Smooth muscle cell (in vitro differentiated cells): ENCODE measurements at regions not wholly inside any gene's neighbourhood (a gene's known extent, or its start where the extent isn't known, plus 50 kb on each side); places are given as distances from the start of the nearest gene placed in this dataset.

Experiments used
- DNase-seq: peaks from one replicate; lab custom pipeline; 2025; ENCODE audit not compliant: unreplicated experiment; lab: John Stamatoyannopoulos, UW
- H2AFZ ChIP-seq: fragments of 200-600 bp; sonication (generic); 2 replicates; pipeline ENCODE4 v1.6.0; 2016; ENCODE audit warnings: antibody characterized with exemption, low read depth, mild to moderate bottlenecking
- H3F3A ChIP-seq: fragments of 200-600 bp; sonication (generic); 2 replicates; pipeline ENCODE4 v1.6.0; 2017; ENCODE audit warnings: antibody characterized with exemption, low read depth
- H3K27ac ChIP-seq: fragments of 200-600 bp; sonication (generic); 2 replicates; pipeline ENCODE4 v1.5.1; 2016; ENCODE audit warnings: low read depth, mild to moderate bottlenecking
- H3K27me3 ChIP-seq: fragments of 200-600 bp; sonication (generic); 2 replicates; pipeline ENCODE4 v1.6.1; 2016; ENCODE audit warnings: low read depth, mild to moderate bottlenecking
- H3K36me3 ChIP-seq: fragments of 200-600 bp; sonication (generic); 2 replicates; pipeline ENCODE4 v1.5.1; 2016; ENCODE audit warnings: low read depth
- H3K4me1 ChIP-seq: fragments of 200-600 bp; sonication (generic); 2 replicates; pipeline ENCODE4 v1.5.1; 2016; ENCODE audit warnings: low read depth
- H3K4me2 ChIP-seq: fragments of 200-600 bp; sonication (generic); 2 replicates; pipeline ENCODE4 v1.6.0; 2016; ENCODE audit warnings: mild to moderate bottlenecking
- H3K4me3 ChIP-seq: fragments of 200-600 bp; sonication (generic); 2 replicates; pipeline ENCODE4 v1.5.1; 2016; ENCODE audit warnings: mild to moderate bottlenecking
- H3K79me2 ChIP-seq: fragments of 200-600 bp; sonication (generic); 2 replicates; pipeline ENCODE4 v1.6.0; 2016; ENCODE audit warnings: low read depth, mild to moderate bottlenecking
- H3K9ac ChIP-seq: fragments of 200-600 bp; sonication (generic); 2 replicates; pipeline ENCODE4 v1.6.0; 2016; ENCODE audit warnings: low read depth
- H3K9me3 ChIP-seq: fragments of 200-600 bp; sonication (generic); replicated peaks from 2 replicates; pipeline ENCODE4 v1.5.1; 2016; ENCODE audit warnings: low read depth
- H4K20me1 ChIP-seq: fragments of 200-600 bp; sonication (generic); 2 replicates; pipeline ENCODE4 v1.6.0; 2016; ENCODE audit warnings: low read depth
- CTCF ChIP-seq: fragments of 200-600 bp; sonication (generic); IDR thresholded peaks from 2 replicates; pipeline ENCODE4 v1.5.1; 2017; ENCODE audit warnings: borderline replicate concordance, mild to moderate bottlenecking, antibody characterized with exemption; ENCODE audit not compliant: insufficient read depth, poor library complexity, severe bottlenecking
- WGBS: methylation state at CpG from one replicate; pipeline ENCODE4 v1.1.7; 2016; ENCODE audit warnings: low lambda C conversion rate; 5-methylcytosine and 5-hydroxymethylcytosine counted together

- Histone ChIP-seq H4K20me1 (no peaks in the 10 kb centered on the region), H3F3A (no peaks in the 10 kb centered on the region), H3K9me3 (no peaks in the 10 kb centered on the region), H2AFZ (no peak overlapping the region), H3K4me3 (no peak overlapping the region), H3K27ac (no peak overlapping the region), H3K9ac (no peak overlapping the region), H3K36me3 (no peaks in the 10 kb centered on the region), H3K27me3 (no peaks in the 10 kb centered on the region), H3K79me2 (no peaks in the 10 kb centered on the region), H3K4me1 (no peaks in the 10 kb centered on the region), H3K4me2 (no peak overlapping the region)
- WGBS: 93% methylated on average over 2 of the region's 2 CpGs
- no peak for DNase-seq
- no peak for TF ChIP-seq CTCF
Measured at GRCh38 chr6:12224251-12224650, 65.9 kb upstream of the EDN1 start.

DNA sequence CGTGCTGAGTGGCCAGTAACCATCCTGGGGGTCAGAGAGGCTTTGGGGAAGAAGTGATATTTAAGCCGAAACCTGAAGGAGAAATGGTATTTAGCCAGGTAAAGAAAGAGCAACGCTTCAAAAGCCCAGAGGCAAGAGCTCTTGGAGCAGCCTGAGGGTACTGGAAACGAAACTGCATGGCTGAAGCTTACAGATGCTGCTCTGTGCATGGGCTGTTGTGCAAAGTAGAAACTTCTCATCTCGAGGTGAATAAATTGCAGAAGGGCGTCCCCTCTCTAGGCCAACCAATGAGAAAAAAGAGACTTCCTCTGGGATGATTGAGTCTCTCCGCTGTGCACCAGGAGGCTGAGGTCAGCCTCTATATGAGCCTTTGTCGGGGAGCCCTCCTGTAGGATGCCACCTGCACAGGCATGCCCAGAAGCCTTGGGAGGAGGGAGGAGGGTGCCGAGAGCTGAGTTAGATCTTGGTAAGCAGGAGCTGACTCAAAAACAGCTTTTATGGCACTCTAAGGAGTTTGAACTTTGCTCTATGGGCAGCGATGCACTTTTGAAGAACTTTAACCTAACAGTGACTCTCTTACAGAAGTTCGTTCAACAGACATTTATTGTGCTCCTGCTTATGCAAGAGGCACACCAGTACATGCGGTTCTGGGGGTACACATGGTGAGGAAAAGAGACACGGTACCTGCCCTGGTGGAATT lies 61.6 kb upstream of the EDN1 start:
- no peaks in the 10 kb centered on the region for H3F3A ChIP-seq
- peaks cover 24% of the 10 kb centered on the region for H3K4me1 ChIP-seq
- H2AFZ ChIP-seq: no peak overlapping the region
- no peak overlapping the region for H3K4me3 ChIP-seq
- no peaks in the 10 kb centered on the region for H4K20me1 ChIP-seq
- H3K9me3 ChIP-seq: no peaks in the 10 kb centered on the region
- 82% methylated on average over 13 of the region's 13 CpGs for WGBS
- H3K36me3 ChIP-seq: no peaks in the 10 kb centered on the region
- TF ChIP-seq CTCF: no peak
- no peaks in the 10 kb centered on the region for H3K27me3 ChIP-seq
- H3K79me2 ChIP-seq: no peaks in the 10 kb centered on the region
- no peak for DNase-seq
- no peak overlapping the region for H3K4me2 ChIP-seq
- H3K27ac ChIP-seq: no peak overlapping the region
- no peak overlapping the region for H3K9ac ChIP-seq

- Histone ChIP-seq H3K36me3 (no peaks in the 10 kb centered on the region), H3K4me3 (no peak overlapping the region), H4K20me1 (no peaks in the 10 kb centered on the region), H2AFZ (no peak overlapping the region), H3K9ac (no peak overlapping the region), H3F3A (no peaks in the 10 kb centered on the region), H3K4me1 (peaks cover 30% of the 10 kb centered on the region), H3K27me3 (no peaks in the 10 kb centered on the region), H3K79me2 (no peaks in the 10 kb centered on the region), H3K9me3 (no peaks in the 10 kb centered on the region), H3K4me2 (no peak overlapping the region), H3K27ac (no peak overlapping the region)
- no peak for DNase-seq
- WGBS: 63% methylated on average over 1 of the region's 1 CpG
- TF ChIP-seq CTCF: no peak
Measured at GRCh38 chr6:12229332-12229731, 60.8 kb upstream of the EDN1 start.

DNA sequence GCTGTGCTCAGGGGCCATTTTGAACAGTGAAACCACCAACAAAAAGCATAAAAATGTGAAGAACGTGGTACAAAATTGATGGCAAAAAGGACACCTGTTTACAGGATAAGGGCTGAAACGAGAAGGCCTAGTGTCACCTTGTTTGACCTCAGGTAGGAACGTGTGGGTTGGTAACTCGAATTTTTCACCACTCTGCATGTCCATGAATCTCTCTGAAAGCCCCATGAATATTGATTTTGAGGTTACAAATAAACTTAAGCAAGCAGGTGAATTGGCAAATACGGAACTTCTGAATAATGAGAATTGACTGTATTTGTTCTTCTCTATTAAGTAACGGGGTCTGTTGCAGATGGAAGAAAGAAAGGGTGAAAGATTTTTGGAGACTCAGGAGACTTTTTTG lies 59.6 kb upstream of the EDN1 start:
- no peak overlapping the region for H3K4me3 ChIP-seq
- 90% methylated on average over 6 of the region's 6 CpGs for WGBS
- H3K36me3 ChIP-seq: no peaks in the 10 kb centered on the region
- H3F3A ChIP-seq: no peaks in the 10 kb centered on the region
- no peak overlapping the region for H3K27ac ChIP-seq
- no peak for TF ChIP-seq CTCF
- DNase-seq: no peak
- H3K9ac ChIP-seq: no peak overlapping the region
- H2AFZ ChIP-seq: no peak overlapping the region
- no peaks in the 10 kb centered on the region for H4K20me1 ChIP-seq
- H3K4me2 ChIP-seq: no peak overlapping the region
- no peaks in the 10 kb centered on the region for H3K27me3 ChIP-seq
- H3K9me3 ChIP-seq: no peaks in the 10 kb centered on the region
- H3K4me1 ChIP-seq: peaks cover 33% of the 10 kb centered on the region
- no peaks in the 10 kb centered on the region for H3K79me2 ChIP-seq
